ENCODE measurements at regions not wholly inside any gene's neighbourhood (a gene's known extent, or its start where the extent isn't known, plus 50 kb on each side); places are given as distances from the start of the nearest gene placed in this dataset.

- no peak for DNase-seq (ENCODE audit: low spot score)
- ChIA-PET CTCF (ENCODE audit: unreplicated experiment) (no interaction called here), POLR2A (no interaction called here)
- Histone ChIP-seq H3K4me3 (ENCODE audit: low read depth, low read length, poor library complexity, severe bottlenecking) (no peak overlapping the region), H2AFZ (ENCODE audit: low read length) (no peak overlapping the region), H3K27ac (ENCODE audit: low read depth, low read length, poor library complexity, severe bottlenecking) (no peak overlapping the region), H3K79me2 (ENCODE audit: insufficient read depth, low read depth, low read length) (no peaks in the 10 kb centered on the region), H3K4me2 (ENCODE audit: low read length) (no peak overlapping the region), H3K9me3 (ENCODE audit: low read length) (no peaks in the 10 kb centered on the region), H3K9me2 (ENCODE audit: insufficient read depth, low read length) (no peaks in the 10 kb centered on the region), H4K20me1 (ENCODE audit: insufficient read depth, low read length) (no peaks in the 10 kb centered on the region), H3K4me1 (ENCODE audit: insufficient read depth, low read length, poor library complexity, severe bottlenecking) (no peaks in the 10 kb centered on the region), H3K36me3 (ENCODE audit: insufficient read depth, low read length) (no peaks in the 10 kb centered on the region)
- BruUV-seq (replicated peaks), result no TSS peak
- no peak for TF ChIP-seq EZH2phosphoT487 (IDR thresholded peaks at IDR 0.05; ENCODE audit: borderline replicate concordance, low read depth, low read length)
- TF ChIP-seq CTCF (conservative IDR thresholded peaks at IDR 0.05; ENCODE audit: low read length), result no peak
- intact Hi-C loops (cut with micrococcal nuclease; ENCODE audit: unreplicated experiment), result no loop called here
These were observed 217.9 kb downstream of the RRAGC start for GRCh38 chr1:38641661-38642060.

- POLR2A ChIA-PET, result no interaction called here
- CTCF ChIA-PET (ENCODE audit: unreplicated experiment), result no interaction called here
- H3K36me3 ChIP-seq (ENCODE audit: insufficient read depth, low read length), result no peaks in the 10 kb centered on the region
- DNase-seq (ENCODE audit: low spot score), result no peak
- no TSS peak for BruUV-seq (replicated peaks)
- no peak overlapping the region for H3K4me2 ChIP-seq (ENCODE audit: low read length)
- no peaks in the 10 kb centered on the region for H4K20me1 ChIP-seq (ENCODE audit: insufficient read depth, low read length)
- no peak overlapping the region for H2AFZ ChIP-seq (ENCODE audit: low read length)
- no peaks in the 10 kb centered on the region for H3K9me3 ChIP-seq (ENCODE audit: low read length)
- no peak overlapping the region for H3K27ac ChIP-seq (ENCODE audit: low read depth, low read length, poor library complexity, severe bottlenecking)
- H3K79me2 ChIP-seq (ENCODE audit: insufficient read depth, low read depth, low read length), result no peaks in the 10 kb centered on the region
- intact Hi-C loops (cut with micrococcal nuclease; ENCODE audit: unreplicated experiment), result no loop called here
- no peaks in the 10 kb centered on the region for H3K9me2 ChIP-seq (ENCODE audit: insufficient read depth, low read length)
- TF ChIP-seq EZH2phosphoT487 (IDR thresholded peaks at IDR 0.05; ENCODE audit: borderline replicate concordance, low read depth, low read length) (no peak), CTCF (conservative IDR thresholded peaks at IDR 0.05; ENCODE audit: low read length) (no peak)
- no peak overlapping the region for H3K4me3 ChIP-seq (ENCODE audit: low read depth, low read length, poor library complexity, severe bottlenecking)
- H3K4me1 ChIP-seq (ENCODE audit: insufficient read depth, low read length, poor library complexity, severe bottlenecking), result no peaks in the 10 kb centered on the region
These were observed 219.2 kb downstream of the RRAGC start for GRCh38 chr1:38640371-38640770.

GRCh38 chr1:38628241-38628640 lies 231.3 kb downstream of the RRAGC start:
- DNase-seq (ENCODE audit: low spot score), result no peak
- TF ChIP-seq CTCF (conservative IDR thresholded peaks at IDR 0.05; ENCODE audit: low read length), result no peak
- no peak for TF ChIP-seq EZH2phosphoT487 (IDR thresholded peaks at IDR 0.05; ENCODE audit: borderline replicate concordance, low read depth, low read length)
- Histone ChIP-seq H3K79me2 (ENCODE audit: insufficient read depth, low read depth, low read length) (no peaks in the 10 kb centered on the region), H3K36me3 (ENCODE audit: insufficient read depth, low read length) (no peaks in the 10 kb centered on the region), H4K20me1 (ENCODE audit: insufficient read depth, low read length) (no peaks in the 10 kb centered on the region), H2AFZ (ENCODE audit: low read length) (no peak overlapping the region), H3K9me3 (ENCODE audit: low read length) (no peaks in the 10 kb centered on the region), H3K4me3 (ENCODE audit: low read depth, low read length, poor library complexity, severe bottlenecking) (no peak overlapping the region), H3K4me1 (ENCODE audit: insufficient read depth, low read length, poor library complexity, severe bottlenecking) (no peaks in the 10 kb centered on the region), H3K9me2 (ENCODE audit: insufficient read depth, low read length) (no peaks in the 10 kb centered on the region), H3K4me2 (ENCODE audit: low read length) (no peak overlapping the region), H3K27ac (ENCODE audit: low read depth, low read length, poor library complexity, severe bottlenecking) (no peak overlapping the region)
- intact Hi-C loops (cut with micrococcal nuclease; ENCODE audit: unreplicated experiment), result no loop called here
- ChIA-PET POLR2A (no interaction called here), CTCF (ENCODE audit: unreplicated experiment) (no interaction called here)
- no TSS peak for BruUV-seq (replicated peaks)
